H9 (cell line): ENCODE measurements at regions not wholly inside any gene's neighbourhood (a gene's known extent, or its start where the extent isn't known, plus 50 kb on each side); places are given as distances from the start of the nearest gene placed in this dataset.

Source experiments
- DNase-seq: peaks from one replicate; pipeline ENCODE4 v3.0.0-alpha.2; 2017
- H2AFZ ChIP-seq: one replicate; pipeline ENCODE4 v1.6.1; 2013; ENCODE audit warnings: mild to moderate bottlenecking, low read length, control low read depth, moderate library complexity
- H2AK5ac ChIP-seq: 2 replicates; pipeline ENCODE4 v1.6.1; 2013; ENCODE audit warnings: low read length, control low read depth, mixed read lengths; ENCODE audit not compliant: insufficient read length
- H2BK120ac ChIP-seq: one replicate; pipeline ENCODE4 v1.6.1; 2013; ENCODE audit warnings: low read depth, mild to moderate bottlenecking, low read length, control low read depth, inconsistent platforms; ENCODE audit not compliant: poor library complexity, severe bottlenecking
- H2BK12ac ChIP-seq: 2 replicates; pipeline ENCODE4 v1.6.1; 2013; ENCODE audit warnings: low read length, control low read depth, mixed read lengths, low read depth; ENCODE audit not compliant: insufficient read length
- H2BK15ac ChIP-seq: 2 replicates; pipeline ENCODE4 v1.6.1; 2013; ENCODE audit warnings: low read depth, low read length, control low read depth
- H2BK20ac ChIP-seq: one replicate; pipeline ENCODE4 v1.6.1; 2013; ENCODE audit warnings: low read depth, mild to moderate bottlenecking, low read length, control low read depth, inconsistent platforms; ENCODE audit not compliant: poor library complexity, severe bottlenecking
- H2BK5ac ChIP-seq: 2 replicates; pipeline ENCODE4 v1.6.1; 2013; ENCODE audit warnings: low read length, control low read depth, mixed read lengths; ENCODE audit not compliant: insufficient read length
- H3K14ac ChIP-seq: 2 replicates; pipeline ENCODE4 v1.6.1; 2013; ENCODE audit warnings: low read length, control low read depth; ENCODE audit not compliant: insufficient read depth
- H3K18ac ChIP-seq: 2 replicates; pipeline ENCODE4 v1.6.1; 2013; ENCODE audit warnings: low read depth, mild to moderate bottlenecking, mixed read lengths, low read length, control low read depth; ENCODE audit not compliant: insufficient read length
- H3K23ac ChIP-seq: 2 replicates; pipeline ENCODE4 v1.6.1; 2013; ENCODE audit warnings: low read length, control low read depth, mixed read lengths, low read depth; ENCODE audit not compliant: insufficient read length
- H3K23me2 ChIP-seq: 2 replicates; pipeline ENCODE4 v1.6.1; 2013; ENCODE audit warnings: low read depth, mild to moderate bottlenecking, mixed read lengths, low read length, control low read depth; ENCODE audit not compliant: insufficient read length, poor library complexity, severe bottlenecking
- H3K27ac ChIP-seq: 2 replicates; pipeline ENCODE4 v1.5.1; 2013; ENCODE audit warnings: low read length, control low read depth, mixed read lengths, low read depth; ENCODE audit not compliant: insufficient read length
- H3K27me3 ChIP-seq: 2 replicates; pipeline ENCODE4 v1.6.1; 2013; ENCODE audit warnings: low read length, control low read depth, inconsistent platforms; ENCODE audit not compliant: insufficient read depth
- H3K4ac ChIP-seq: 2 replicates; pipeline ENCODE4 v1.6.1; 2013; ENCODE audit warnings: low read depth, mild to moderate bottlenecking, control low read depth, inconsistent platforms, low read length, moderate library complexity
- H3K4me1 ChIP-seq: 2 replicates; pipeline ENCODE4 v1.6.1; 2013; ENCODE audit warnings: low read length, control low read depth, inconsistent platforms; ENCODE audit not compliant: insufficient read depth
- H3K4me2 ChIP-seq: 2 replicates; pipeline ENCODE4 v1.6.1; 2013; ENCODE audit warnings: low read length, control low read depth, mixed read lengths; ENCODE audit not compliant: insufficient read length, insufficient read depth
- H3K56ac ChIP-seq: 2 replicates; pipeline ENCODE4 v1.6.1; 2013; ENCODE audit warnings: low read depth, mild to moderate bottlenecking, mixed read lengths, low read length, control low read depth; ENCODE audit not compliant: insufficient read length
- H3K79me1 ChIP-seq: 2 replicates; pipeline ENCODE4 v1.6.1; 2013; ENCODE audit warnings: low read depth, mild to moderate bottlenecking, moderate library complexity, low read length, control low read depth, inconsistent platforms; ENCODE audit not compliant: insufficient read depth, poor library complexity, severe bottlenecking
- H3K79me2 ChIP-seq: 2 replicates; pipeline ENCODE4 v1.6.1; 2013; ENCODE audit warnings: low read length, control low read depth, inconsistent platforms; ENCODE audit not compliant: insufficient read depth
- H3K9ac ChIP-seq: 2 replicates; pipeline ENCODE4 v1.6.1; 2013; ENCODE audit warnings: low read length, control low read depth, mixed read lengths; ENCODE audit not compliant: insufficient read length; ENCODE audit errors: extremely low read depth
- H3K9me3 ChIP-seq: one replicate; pipeline ENCODE4 v1.6.1; 2013; ENCODE audit warnings: low read depth, low read length, inconsistent platforms; ENCODE audit not compliant: control insufficient read depth
- H3T11ph ChIP-seq: one replicate; pipeline ENCODE4 v1.6.1; 2013; ENCODE audit warnings: mild to moderate bottlenecking, low read length, control low read depth, inconsistent platforms
- H4K20me1 ChIP-seq: one replicate; pipeline ENCODE4 v1.6.1; 2013; ENCODE audit not compliant: control insufficient read depth, insufficient read length, insufficient read depth
- H4K5ac ChIP-seq: 2 replicates; pipeline ENCODE4 v1.6.1; 2013; ENCODE audit warnings: low read depth, mild to moderate bottlenecking, mixed read lengths, low read length, control low read depth; ENCODE audit not compliant: insufficient read length
- H4K8ac ChIP-seq: replicated peaks from 2 replicates; pipeline ENCODE4 v1.6.1; 2013; ENCODE audit warnings: low read length, control low read depth, mixed read lengths, low read depth; ENCODE audit not compliant: insufficient read length
- H4K91ac ChIP-seq: 2 replicates; pipeline ENCODE4 v1.6.1; 2013; ENCODE audit warnings: low read depth, mild to moderate bottlenecking, moderate library complexity, mixed read lengths, low read length, control low read depth; ENCODE audit not compliant: insufficient read length
- H3K27ac Mint-ChIP-seq, 3 experiments: 2 replicates in 2 of 3; 3 replicates in 1 of 3; pipeline ENCODE4 v1.8.0; 2020 to 2021; ENCODE audit warnings: mixed read lengths in 3 of 3, mild to moderate bottlenecking in 1 of 3, moderate library complexity in 1 of 3
- H3K27me3 Mint-ChIP-seq: 2 replicates; pipeline ENCODE4 v1.8.0; 2021; ENCODE audit warnings: low read depth, mild to moderate bottlenecking, moderate library complexity, mixed read lengths
- H3K36me3 Mint-ChIP-seq, 3 experiments: 2 replicates in 2 of 3; 3 replicates in 1 of 3; pipeline ENCODE4 v1.8.0; 2020 to 2021; ENCODE audit warnings: low read depth in 3 of 3, mixed read lengths in 3 of 3; ENCODE audit not compliant: insufficient read depth in 1 of 3
- H3K4me1 Mint-ChIP-seq, 2 experiments: 2 replicates each; pipeline ENCODE4 v1.8.0; 2020; ENCODE audit warnings: mixed read lengths in 2 of 2
- H3K4me3 Mint-ChIP-seq, 2 experiments: 2 replicates in 1 of 2; 3 replicates in 1 of 2; pipeline ENCODE4 v1.8.0; 2020 to 2021; ENCODE audit warnings: mild to moderate bottlenecking in 2 of 2, mixed read lengths in 2 of 2, moderate library complexity in 1 of 2
- H3K9me3 Mint-ChIP-seq, 2 experiments: 2 replicates in 1 of 2; 3 replicates in 1 of 2; pipeline ENCODE4 v1.8.0; 2020; ENCODE audit warnings: mild to moderate bottlenecking in 2 of 2, mixed read lengths in 2 of 2, moderate library complexity in 1 of 2
- CTCF ChIP-seq: fragments of 200-600 bp; sonication (generic); conservative IDR thresholded peaks from 3 replicates; pipeline ENCODE4 v1.8.0; 2021; ENCODE audit warnings: antibody characterized with exemption, mild to moderate bottlenecking

- H2AK5ac ChIP-seq, result no peak overlapping the region
- H3K56ac ChIP-seq, result no peak overlapping the region
- H3K27me3 ChIP-seq, result no peaks in the 10 kb centered on the region
- no peak overlapping the region for H4K8ac ChIP-seq
- no peaks in the 10 kb centered on the region for H3K79me2 ChIP-seq
- H3K9ac ChIP-seq, result no peak overlapping the region
- H2BK5ac ChIP-seq, result no peak overlapping the region
- no peak overlapping the region for H3K18ac ChIP-seq
- no peak overlapping the region for H2BK120ac ChIP-seq
- no peak for TF ChIP-seq CTCF
- H4K5ac ChIP-seq, result no peak overlapping the region
- DNase-seq, result no peak
- no peak overlapping the region for H3K4ac ChIP-seq
- no peaks in the 10 kb centered on the region for H3K79me1 ChIP-seq
- H3K36me3 Mint-ChIP-seq, result no peaks in the 10 kb centered on the region
- H4K20me1 ChIP-seq, result no peaks in the 10 kb centered on the region
- no peak overlapping the region for H2BK12ac ChIP-seq
- H3K4me1 ChIP-seq, result no peaks in the 10 kb centered on the region
- no peak overlapping the region for H3K14ac ChIP-seq
- H3K27me3 Mint-ChIP-seq, result no peaks in the 10 kb centered on the region
- H3K4me3 Mint-ChIP-seq, result no peak overlapping the region
- H3K4me2 ChIP-seq, result no peak overlapping the region
- H2BK15ac ChIP-seq, result no peak overlapping the region
- H4K91ac ChIP-seq, result no peak overlapping the region
- H3K9me3 ChIP-seq, result no peaks in the 10 kb centered on the region
- peaks cover 3% of the 10 kb centered on the region in 2 experiments; a peak in 2 of 4 replicates for H3K4me1 Mint-ChIP-seq
- no peak overlapping the region for H2AFZ ChIP-seq
- H3K27ac Mint-ChIP-seq, result no peak overlapping the region
- no peak overlapping the region for H3K27ac ChIP-seq
- no peak overlapping the region for H3K23ac ChIP-seq
- no peaks in the 10 kb centered on the region for H3K23me2 ChIP-seq
- no peak overlapping the region for H2BK20ac ChIP-seq
- H3K9me3 Mint-ChIP-seq, result no peaks in the 10 kb centered on the region
- no peak overlapping the region for H3T11ph ChIP-seq
These were observed 1948.4 kb downstream of the C4orf33 start for GRCh38 chr4:131044368-131044767.
